Memory B cell (primary cell): ENCODE measurements at regions not wholly inside any gene's neighbourhood (a gene's known extent, or its start where the extent isn't known, plus 50 kb on each side); places are given as distances from the start of the nearest gene placed in this dataset.

Experiments
- ATAC-seq: fragments of 150-1000 bp; cut with Tn5 transposase; 2 replicates; pipeline ENCODE4 v1.10.0; 2021; ENCODE audit warnings: low read depth, mild to moderate bottlenecking, moderate library complexity
- DNase-seq, 2 donors: peaks; one replicate each; pipeline ENCODE4 v3.0.0; 2022; ENCODE audit warnings: low spot score in 2 of 2
- H3K27ac Mint-ChIP-seq: one replicate; pipeline ENCODE4 v1.8.0; 2022; ENCODE audit warnings: mild to moderate bottlenecking, moderate library complexity, mixed read lengths
- H3K27me3 Mint-ChIP-seq: one replicate; pipeline ENCODE4 v1.8.0; 2022; ENCODE audit warnings: mixed read lengths
- H3K36me3 Mint-ChIP-seq: one replicate; pipeline ENCODE4 v1.8.0; 2022; ENCODE audit warnings: mild to moderate bottlenecking, mixed read lengths
- H3K4me1 Mint-ChIP-seq: one replicate; pipeline ENCODE4 v1.8.0; 2022; ENCODE audit warnings: mixed read lengths
- H3K4me3 Mint-ChIP-seq: one replicate; pipeline ENCODE4 v1.8.0; 2022; ENCODE audit warnings: mild to moderate bottlenecking, moderate library complexity, mixed read lengths
- H3K9me3 Mint-ChIP-seq: one replicate; pipeline ENCODE4 v1.8.0; 2022; ENCODE audit warnings: mixed read lengths

DNA sequence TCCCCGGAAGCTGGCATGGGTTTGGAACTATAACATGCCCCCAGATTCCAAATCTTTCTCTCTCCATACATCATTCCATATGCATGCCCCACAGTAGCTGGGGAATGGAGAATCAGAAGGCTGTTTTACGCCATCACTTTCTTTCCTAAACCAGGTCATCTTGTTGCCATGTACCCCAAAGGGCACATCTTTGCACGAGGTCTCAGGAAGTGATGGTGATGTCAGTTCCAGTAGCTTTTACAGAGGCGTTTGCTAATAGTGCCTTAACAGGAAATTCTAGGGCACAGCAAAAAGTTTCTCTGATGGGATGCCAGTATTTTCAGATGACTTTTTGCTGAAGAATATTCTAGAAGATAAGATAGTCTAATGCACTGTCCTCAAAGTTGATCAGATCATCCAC lies 241.5 kb downstream of the MAF start:
- ATAC-seq: no peak
- Mint-ChIP-seq H3K27me3 (peaks cover 11% of the 10 kb centered on the region), H3K36me3 (no peaks in the 10 kb centered on the region), H3K27ac (no peak overlapping the region), H3K4me1 (no peaks in the 10 kb centered on the region), H3K9me3 (no peaks in the 10 kb centered on the region), H3K4me3 (no peak overlapping the region)
- DNase-seq: no peak

DNA sequence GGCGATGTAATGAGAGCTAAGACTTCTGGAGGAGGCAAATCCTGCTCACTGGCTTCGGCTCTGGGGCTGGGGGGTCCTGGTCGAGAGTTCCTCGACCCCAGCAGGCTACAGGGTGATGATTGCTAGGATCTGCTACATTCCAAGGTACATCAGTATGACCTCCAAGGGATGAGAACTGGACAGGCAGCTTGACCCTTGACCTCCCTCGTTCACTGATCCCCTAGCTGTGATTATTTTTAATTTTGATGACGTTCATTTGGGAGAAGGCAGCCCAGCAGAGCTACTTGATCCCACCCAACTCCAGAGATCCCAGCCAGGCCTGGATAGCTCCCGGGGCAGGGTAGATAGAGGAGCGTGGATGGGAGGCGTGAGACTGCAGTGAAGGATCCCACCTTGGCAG lies 242.3 kb downstream of the MAF start:
- Mint-ChIP-seq H3K27ac (no peak overlapping the region), H3K4me3 (no peak overlapping the region), H3K9me3 (no peaks in the 10 kb centered on the region), H3K36me3 (no peaks in the 10 kb centered on the region), H3K27me3 (peaks cover 8% of the 10 kb centered on the region), H3K4me1 (no peaks in the 10 kb centered on the region)
- no peak for ATAC-seq
- DNase-seq: no peak

DNA sequence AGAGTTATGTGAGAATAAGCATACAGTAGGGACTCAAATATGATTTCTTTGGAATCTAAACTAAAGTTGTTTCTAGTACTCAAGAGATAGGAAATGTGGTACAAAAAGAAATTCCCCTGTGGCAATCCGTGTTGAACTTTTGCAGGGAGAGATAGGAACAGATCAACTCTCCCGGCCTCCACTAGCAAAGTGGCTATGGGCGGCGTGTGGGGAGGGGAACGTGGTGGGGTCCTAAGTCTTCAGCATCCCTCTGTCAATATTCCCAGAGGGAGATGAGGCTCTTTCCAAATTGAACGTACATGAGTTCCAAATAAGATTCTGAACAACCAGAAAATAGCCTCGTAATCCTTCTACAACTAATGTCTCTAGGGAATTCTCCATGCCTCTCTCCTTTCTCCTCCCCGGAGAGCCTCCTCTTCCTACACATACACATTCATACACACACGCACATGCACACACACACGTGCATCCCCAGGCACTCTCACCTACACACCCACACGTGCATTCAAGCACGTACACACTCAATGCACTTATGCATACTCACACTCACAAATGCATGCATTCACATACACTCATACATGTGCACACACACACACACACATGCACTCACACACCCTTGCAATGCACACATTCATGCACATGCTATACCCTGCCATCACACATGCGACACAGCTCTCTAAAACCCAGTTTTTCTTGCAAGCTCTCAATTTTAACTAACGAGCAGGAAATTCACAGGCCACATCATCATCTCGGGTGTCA lies 244.8 kb downstream of the MAF start:
- ATAC-seq (no peak), DNase-seq (no peak)
- H3K27ac Mint-ChIP-seq: no peak overlapping the region
- no peaks in the 10 kb centered on the region for H3K36me3 Mint-ChIP-seq
- H3K4me1 Mint-ChIP-seq: no peaks in the 10 kb centered on the region
- peaks cover 8% of the 10 kb centered on the region for H3K27me3 Mint-ChIP-seq
- H3K9me3 Mint-ChIP-seq: no peaks in the 10 kb centered on the region
- no peak overlapping the region for H3K4me3 Mint-ChIP-seq

DNA sequence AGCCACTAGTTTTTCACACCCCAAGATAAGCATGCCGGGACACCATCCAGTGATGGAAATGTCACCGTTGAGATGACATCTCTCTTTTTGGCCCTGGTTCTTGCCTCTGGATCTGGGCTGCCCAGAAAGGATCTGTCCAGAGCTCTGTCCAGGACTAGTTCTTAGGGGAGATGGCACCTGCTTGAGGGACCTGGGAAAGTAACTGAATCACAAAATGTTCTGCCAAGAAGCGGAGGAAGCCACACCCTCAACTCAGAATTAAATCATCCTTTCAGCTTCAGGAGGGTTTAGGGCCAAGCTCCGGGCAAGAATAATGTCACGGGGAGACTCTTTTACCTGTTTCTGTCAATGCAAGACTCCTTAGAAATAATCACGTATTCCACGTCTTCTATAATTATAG lies 248.6 kb downstream of the MAF start:
- H3K36me3 Mint-ChIP-seq: no peaks in the 10 kb centered on the region
- H3K9me3 Mint-ChIP-seq: no peaks in the 10 kb centered on the region
- peaks cover 13% of the 10 kb centered on the region for H3K27me3 Mint-ChIP-seq
- no peak overlapping the region for H3K27ac Mint-ChIP-seq
- H3K4me3 Mint-ChIP-seq: no peak overlapping the region
- DNase-seq: no peak
- no peak for ATAC-seq
- H3K4me1 Mint-ChIP-seq: no peaks in the 10 kb centered on the region

DNA sequence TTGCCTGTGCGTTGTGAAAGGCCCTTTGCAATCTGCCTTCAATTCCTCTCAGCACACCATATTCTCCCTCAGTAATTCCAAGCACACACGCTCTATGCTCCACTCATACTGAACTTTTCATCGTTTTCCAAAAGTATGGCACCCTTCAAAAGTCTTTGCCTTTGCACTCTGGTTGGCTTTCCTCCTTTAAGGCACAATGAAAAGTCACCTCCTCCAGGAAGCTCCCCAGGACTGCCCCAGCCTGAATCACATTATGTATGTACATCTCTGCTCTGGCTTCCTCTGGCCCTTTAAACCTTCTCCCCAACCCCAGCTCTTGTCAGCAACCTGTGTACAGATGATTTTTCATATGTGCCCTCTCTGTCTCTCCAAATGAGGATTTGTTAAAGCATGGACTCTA lies 250.7 kb downstream of the MAF start:
- Mint-ChIP-seq H3K27me3 (peaks cover 10% of the 10 kb centered on the region), H3K9me3 (no peaks in the 10 kb centered on the region), H3K4me1 (no peaks in the 10 kb centered on the region), H3K4me3 (no peak overlapping the region), H3K36me3 (no peaks in the 10 kb centered on the region), H3K27ac (no peak overlapping the region)
- no peak for DNase-seq
- no peak for ATAC-seq

DNA sequence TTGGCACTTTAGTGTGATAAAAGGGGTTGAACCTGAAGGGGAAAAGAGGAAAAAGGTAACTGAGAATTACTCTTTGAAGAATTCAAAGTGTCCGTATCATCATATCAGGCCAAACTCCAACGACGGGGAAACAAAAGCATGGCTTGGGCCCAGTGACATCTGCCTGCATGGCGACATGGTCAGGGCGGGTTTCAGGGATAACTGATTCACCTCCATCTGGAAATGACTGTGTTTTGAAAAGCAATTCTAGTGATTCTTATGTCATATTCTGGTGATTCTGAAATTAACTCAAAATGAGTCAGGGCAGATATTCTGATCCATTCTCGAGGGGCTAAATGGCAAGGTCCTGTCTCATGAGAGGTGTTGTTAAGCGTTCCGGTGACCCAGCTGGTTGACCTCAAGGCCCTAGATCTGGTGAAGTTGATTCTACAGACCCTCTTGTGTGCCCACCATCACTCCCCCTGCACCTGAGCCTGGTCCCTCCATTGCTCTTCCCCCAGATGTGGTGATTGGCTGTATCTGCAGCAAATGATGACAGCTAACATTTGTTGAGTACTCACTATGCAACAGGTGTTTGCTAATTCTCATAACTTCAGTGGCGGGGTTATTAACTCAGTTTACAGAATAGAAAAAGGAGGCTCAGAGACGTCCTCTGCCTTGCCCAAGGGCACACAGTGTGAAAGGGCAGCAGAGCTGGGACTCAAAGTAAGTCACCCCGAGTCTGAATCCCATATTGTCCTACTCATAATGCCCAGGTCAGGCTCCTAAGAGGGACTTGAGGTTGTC lies 251.8 kb downstream of the MAF start:
- H3K4me3 Mint-ChIP-seq: no peak overlapping the region

DNA sequence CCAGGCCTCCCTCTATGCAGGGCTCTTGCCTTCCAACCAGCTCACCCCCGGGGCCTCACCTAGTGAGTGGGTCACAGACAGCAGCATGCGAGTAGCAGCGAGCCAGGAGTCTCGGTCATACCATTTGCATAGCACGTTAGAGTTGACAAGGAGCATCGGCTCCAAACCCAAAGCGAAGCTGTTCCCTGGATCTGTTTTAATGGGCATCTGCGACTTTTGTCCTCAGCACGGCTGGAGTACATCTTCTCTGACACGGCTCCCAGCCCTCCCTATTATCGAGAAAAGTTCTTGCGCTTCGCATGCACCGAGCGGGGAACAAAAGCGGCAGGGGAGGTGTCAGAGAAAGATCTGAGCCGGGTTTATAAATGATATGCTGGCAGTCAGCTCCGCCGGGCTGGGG lies 253.3 kb downstream of the MAF start:
- peaks cover 6% of the 10 kb centered on the region for H3K27me3 Mint-ChIP-seq

More for the DNA sequence above, 251.8 kb downstream of the MAF start:
- DNase-seq (no peak), ATAC-seq (no peak)
- Mint-ChIP-seq H3K27ac (no peak overlapping the region), H3K4me1 (no peaks in the 10 kb centered on the region), H3K36me3 (no peaks in the 10 kb centered on the region), H3K27me3 (peaks cover 4% of the 10 kb centered on the region), H3K9me3 (no peaks in the 10 kb centered on the region)

DNA sequence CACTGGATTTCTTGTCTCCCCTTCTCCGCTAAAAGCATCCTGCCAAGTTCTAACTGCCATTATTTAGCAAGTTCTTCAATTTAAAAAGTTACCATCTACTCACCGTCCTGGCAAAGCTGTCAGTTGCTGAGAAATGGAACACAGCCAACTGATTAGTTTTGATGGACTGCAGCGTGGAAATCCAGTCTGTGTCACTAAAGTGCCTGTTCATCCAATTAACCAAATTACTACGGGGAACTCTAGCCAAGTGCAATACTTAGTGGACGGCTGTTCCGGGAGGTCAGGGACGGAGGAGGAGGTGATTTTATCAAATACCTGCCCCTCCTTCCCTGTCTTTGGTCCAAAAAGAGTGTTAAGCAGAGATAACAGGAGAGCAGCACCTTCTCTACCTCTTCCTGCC lies 260.7 kb downstream of the MAF start:
- no peak overlapping the region for H3K27ac Mint-ChIP-seq
- H3K9me3 Mint-ChIP-seq: no peaks in the 10 kb centered on the region
- no peak for ATAC-seq

More for the DNA sequence above, 253.3 kb downstream of the MAF start:
- Mint-ChIP-seq H3K9me3 (no peaks in the 10 kb centered on the region), H3K4me3 (no peak overlapping the region), H3K4me1 (no peaks in the 10 kb centered on the region), H3K27ac (no peak overlapping the region), H3K36me3 (no peaks in the 10 kb centered on the region)
- DNase-seq: no peak
- no peak for ATAC-seq

DNA sequence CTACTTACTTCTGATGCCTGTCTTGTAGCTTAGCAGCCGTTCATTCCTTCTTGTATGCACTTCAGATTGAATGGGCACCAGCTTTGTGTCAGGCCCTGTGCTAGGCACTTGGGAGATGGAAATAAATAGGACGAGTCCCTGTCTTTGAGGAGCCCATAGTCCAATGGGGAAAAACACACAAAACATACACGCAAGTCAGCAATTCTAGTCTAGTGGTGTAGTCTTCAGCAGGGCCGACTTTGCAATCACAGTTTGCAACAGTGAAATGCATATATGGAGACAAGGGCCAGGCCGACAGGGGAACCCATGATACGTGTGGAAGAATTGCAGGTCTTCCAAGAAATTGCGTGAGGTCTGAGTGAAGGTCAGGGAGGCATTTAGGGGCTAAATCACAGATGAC lies 262.6 kb downstream of the MAF start:
- ATAC-seq (no peak), DNase-seq (no peak)
- Mint-ChIP-seq H3K27me3 (peaks cover 3% of the 10 kb centered on the region), H3K36me3 (no peaks in the 10 kb centered on the region), H3K4me1 (no peaks in the 10 kb centered on the region), H3K4me3 (no peak overlapping the region), H3K9me3 (peaks cover 1% of the 10 kb centered on the region), H3K27ac (no peak overlapping the region)

More for the DNA sequence above, 260.7 kb downstream of the MAF start:
- no peak for DNase-seq
- H3K27me3 Mint-ChIP-seq: peaks cover 2% of the 10 kb centered on the region
- H3K36me3 Mint-ChIP-seq: no peaks in the 10 kb centered on the region
- no peak overlapping the region for H3K4me3 Mint-ChIP-seq
- H3K4me1 Mint-ChIP-seq: no peaks in the 10 kb centered on the region

DNA sequence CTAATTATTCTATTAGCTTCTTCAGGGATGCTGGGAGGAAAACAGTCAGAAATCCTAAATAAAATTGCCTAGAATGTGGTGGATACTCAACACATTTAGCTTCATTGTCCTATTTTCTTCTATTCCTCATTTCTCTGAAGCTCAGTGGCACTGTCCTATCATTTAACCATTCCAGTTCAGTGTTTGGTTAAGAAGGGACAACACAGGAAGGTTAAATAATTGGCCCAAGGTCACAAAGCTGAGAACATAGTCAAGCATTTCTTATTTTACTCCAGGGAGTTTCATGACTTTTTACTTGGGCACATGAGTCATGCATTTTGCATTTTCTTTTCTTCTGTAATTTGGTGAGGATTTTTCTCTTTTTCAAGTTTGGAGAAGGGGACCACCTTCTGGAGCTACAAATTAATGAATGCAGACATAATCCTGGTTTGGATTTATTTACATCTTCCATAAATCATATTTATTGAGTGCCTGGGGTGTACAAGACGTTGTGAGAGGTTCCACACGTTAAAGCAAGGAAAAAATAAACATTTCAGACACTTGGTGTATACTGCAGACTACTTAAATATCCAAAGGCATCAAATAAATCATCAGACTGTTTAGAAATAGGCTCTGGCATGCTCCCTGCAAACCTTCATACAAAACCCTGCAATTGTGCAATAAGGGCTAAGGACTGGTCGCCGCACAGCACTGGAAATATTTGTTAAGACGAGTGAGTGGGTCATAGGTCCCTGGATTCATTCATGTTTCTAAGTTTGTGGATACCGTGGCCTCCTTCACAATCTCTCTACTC lies 263.9 kb downstream of the MAF start:
- no peaks in the 10 kb centered on the region for H3K36me3 Mint-ChIP-seq
- no peak for ATAC-seq
- no peak overlapping the region for H3K4me3 Mint-ChIP-seq
- H3K27me3 Mint-ChIP-seq: peaks cover 1% of the 10 kb centered on the region
- H3K27ac Mint-ChIP-seq: no peak overlapping the region
- H3K9me3 Mint-ChIP-seq: peaks cover 1% of the 10 kb centered on the region
- DNase-seq: no peak
- no peaks in the 10 kb centered on the region for H3K4me1 Mint-ChIP-seq

DNA sequence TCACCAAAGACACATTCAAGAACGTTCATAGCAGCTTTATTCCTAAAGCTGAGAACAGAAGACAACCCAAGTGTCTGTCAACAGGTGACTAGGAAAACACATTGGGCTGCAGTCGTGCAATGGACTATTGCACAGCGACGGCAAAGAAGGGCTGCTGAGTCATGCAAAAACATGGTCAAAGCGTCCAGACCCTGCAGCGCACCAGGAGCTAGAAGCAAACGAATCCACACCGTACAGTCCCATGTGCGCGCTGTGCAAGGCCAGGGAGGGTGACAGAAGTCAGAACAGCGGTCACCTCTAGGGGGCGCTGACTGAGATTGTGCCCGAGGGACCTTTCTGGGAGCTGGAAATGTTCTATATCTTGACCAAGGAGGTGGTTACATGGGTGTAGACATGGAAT lies 266.4 kb downstream of the MAF start:
- Mint-ChIP-seq H3K4me1 (no peaks in the 10 kb centered on the region), H3K4me3 (no peak overlapping the region), H3K36me3 (no peaks in the 10 kb centered on the region), H3K9me3 (peaks cover 1% of the 10 kb centered on the region), H3K27me3 (peaks cover 3% of the 10 kb centered on the region), H3K27ac (no peak overlapping the region)
- DNase-seq (no peak), ATAC-seq (no peak)

DNA sequence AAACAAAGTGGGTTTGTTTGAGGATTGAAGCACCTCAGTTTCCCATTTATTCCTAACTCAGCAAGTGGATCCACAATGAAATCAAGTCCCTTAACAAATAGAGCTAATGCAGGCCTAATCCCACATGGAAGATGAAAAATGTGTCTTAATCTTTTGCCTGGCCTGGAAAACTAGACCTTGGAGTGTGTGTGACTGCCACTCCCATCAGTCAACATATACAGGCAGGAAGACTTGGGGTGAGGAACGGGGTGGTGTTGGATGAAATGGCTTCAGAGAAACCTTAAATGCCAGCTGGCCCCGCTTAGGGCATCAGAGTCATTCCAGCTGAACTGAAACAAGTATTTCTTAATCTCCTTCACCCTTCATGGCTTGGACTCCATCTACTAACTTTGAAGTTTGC lies 269.5 kb downstream of the MAF start:
- H3K36me3 Mint-ChIP-seq: no peaks in the 10 kb centered on the region
- peaks cover 2% of the 10 kb centered on the region for H3K4me1 Mint-ChIP-seq
- H3K9me3 Mint-ChIP-seq: peaks cover 1% of the 10 kb centered on the region
- H3K27ac Mint-ChIP-seq: no peak overlapping the region
- peaks cover 3% of the 10 kb centered on the region for H3K27me3 Mint-ChIP-seq
- H3K4me3 Mint-ChIP-seq: no peak overlapping the region
- no peak for ATAC-seq
- DNase-seq: no peak

DNA sequence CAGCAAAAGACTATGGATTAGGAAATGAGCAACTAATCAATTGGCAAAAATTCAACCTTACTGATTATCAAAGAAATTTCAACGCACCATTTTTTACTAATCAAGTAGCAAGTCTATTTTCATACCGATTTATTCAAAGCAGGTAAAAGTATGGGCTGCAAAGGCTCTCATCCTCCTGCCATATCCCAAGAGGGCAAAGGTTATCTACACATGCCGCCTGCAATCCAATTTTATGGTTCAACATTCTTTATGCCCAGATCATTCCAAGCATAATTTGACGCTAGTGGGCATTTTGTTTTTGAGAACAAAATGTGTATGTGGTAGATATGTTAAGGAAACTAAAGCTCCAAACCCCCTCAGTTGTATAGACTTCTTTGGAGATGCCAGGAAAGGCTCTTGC lies 270.6 kb downstream of the MAF start:
- H3K27ac Mint-ChIP-seq: no peak overlapping the region
- H3K4me3 Mint-ChIP-seq: no peak overlapping the region
- peaks cover 2% of the 10 kb centered on the region for H3K4me1 Mint-ChIP-seq
- peaks cover 3% of the 10 kb centered on the region for H3K27me3 Mint-ChIP-seq
- no peak for ATAC-seq
- no peak for DNase-seq
- no peaks in the 10 kb centered on the region for H3K36me3 Mint-ChIP-seq
- peaks cover 1% of the 10 kb centered on the region for H3K9me3 Mint-ChIP-seq

DNA sequence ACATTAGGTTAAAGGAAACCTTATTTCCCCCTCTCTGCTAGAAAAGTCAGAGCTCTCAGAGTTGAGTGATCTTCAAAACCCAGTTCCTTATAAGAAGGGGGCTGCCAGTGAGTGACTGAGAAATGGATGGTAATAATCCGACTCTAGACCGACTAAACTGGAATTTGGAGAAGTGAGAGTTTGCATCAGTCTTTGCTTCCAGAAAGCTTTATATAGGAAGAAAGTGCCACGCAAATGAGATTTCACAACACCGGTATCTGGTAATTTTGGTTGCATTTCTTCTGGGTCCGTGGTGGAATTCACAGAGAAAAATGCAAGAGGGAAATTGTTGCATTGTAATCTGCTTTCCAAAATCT lies 271.4 kb downstream of the MAF start:
- Mint-ChIP-seq H3K4me3 (no peak overlapping the region), H3K27ac (no peak overlapping the region), H3K9me3 (no peaks in the 10 kb centered on the region), H3K4me1 (peaks cover 2% of the 10 kb centered on the region), H3K27me3 (peaks cover 1% of the 10 kb centered on the region), H3K36me3 (no peaks in the 10 kb centered on the region)
- DNase-seq (no peak), ATAC-seq (no peak)
